Trophoblast cell (in vitro differentiated cells and primary cell): ENCODE measurements at regions not wholly inside any gene's neighbourhood (a gene's known extent, or its start where the extent isn't known, plus 50 kb on each side); places are given as distances from the start of the nearest gene placed in this dataset.

Experiments
- DNase-seq, 2 donors: peaks; one replicate each; pipeline ENCODE4 v3.0.0-alpha.2; 2016
- H2AFZ ChIP-seq: 2 replicates; pipeline ENCODE4 v1.6.1; 2013; ENCODE audit warnings: low read length, moderate library complexity, mild to moderate bottlenecking; ENCODE audit not compliant: insufficient read depth, poor library complexity
- H2AK5ac ChIP-seq: 2 replicates; pipeline ENCODE4 v1.6.1; 2013; ENCODE audit warnings: mild to moderate bottlenecking, low read length
- H2BK120ac ChIP-seq: 2 replicates; pipeline ENCODE4 v1.6.1; 2013; ENCODE audit warnings: low read length, mild to moderate bottlenecking, moderate library complexity; ENCODE audit not compliant: insufficient read depth, poor library complexity
- H2BK12ac ChIP-seq: 2 replicates; pipeline ENCODE4 v1.6.1; 2013; ENCODE audit warnings: mild to moderate bottlenecking, low read length, moderate library complexity
- H2BK5ac ChIP-seq: 2 replicates; pipeline ENCODE4 v1.6.1; 2013; ENCODE audit warnings: low read length, low read depth, moderate library complexity, mild to moderate bottlenecking; ENCODE audit not compliant: poor library complexity
- H3K14ac ChIP-seq: 2 replicates; pipeline ENCODE4 v1.6.1; 2013; ENCODE audit warnings: mild to moderate bottlenecking, low read length
- H3K18ac ChIP-seq: 2 replicates; pipeline ENCODE4 v1.6.1; 2013; ENCODE audit warnings: mild to moderate bottlenecking, low read length
- H3K23ac ChIP-seq: 2 replicates; pipeline ENCODE4 v1.6.1; 2013; ENCODE audit warnings: low read length
- H3K27ac ChIP-seq: 2 replicates; pipeline ENCODE4 v1.5.1; 2013; ENCODE audit warnings: low read depth, mild to moderate bottlenecking, inconsistent platforms, low read length, moderate library complexity
- H3K27me3 ChIP-seq: 2 replicates; pipeline ENCODE4 v1.6.1; 2013; ENCODE audit warnings: inconsistent platforms, mild to moderate bottlenecking, low read length, moderate library complexity; ENCODE audit not compliant: insufficient read depth
- H3K36me3 ChIP-seq, 2 experiments: 1 replicate in 1 of 2; 2 replicates in 1 of 2; pipeline ENCODE4 v1.6.1; 2013; ENCODE audit warnings: low read length in 2 of 2, mild to moderate bottlenecking in 2 of 2, moderate library complexity in 1 of 2; ENCODE audit not compliant: insufficient read depth in 2 of 2, control insufficient read depth in 1 of 2
- H3K4ac ChIP-seq: 2 replicates; pipeline ENCODE4 v1.6.1; 2013; ENCODE audit warnings: low read depth, mild to moderate bottlenecking, low read length, moderate library complexity
- H3K4me1 ChIP-seq, 2 experiments: 1 replicate in 1 of 2; 2 replicates in 1 of 2; pipeline ENCODE4 v1.6.1; 2013; ENCODE audit warnings: low read length in 2 of 2, mild to moderate bottlenecking in 2 of 2, moderate library complexity in 1 of 2; ENCODE audit not compliant: insufficient read depth in 2 of 2, control insufficient read depth in 1 of 2
- H3K4me2 ChIP-seq: 2 replicates; pipeline ENCODE4 v1.6.1; 2013; ENCODE audit warnings: inconsistent platforms, mild to moderate bottlenecking, low read length, moderate library complexity
- H3K4me3 ChIP-seq: 2 replicates; pipeline ENCODE4 v1.5.1; 2013; ENCODE audit warnings: mild to moderate bottlenecking, low read depth, low read length, inconsistent platforms
- H3K79me1 ChIP-seq: one replicate; pipeline ENCODE4 v1.6.1; 2013; ENCODE audit warnings: low read length
- H3K79me2 ChIP-seq: 2 replicates; pipeline ENCODE4 v1.6.1; 2013; ENCODE audit warnings: low read length, mild to moderate bottlenecking; ENCODE audit not compliant: control insufficient read depth, insufficient read depth, poor library complexity
- H3K9ac ChIP-seq: 2 replicates; pipeline ENCODE4 v1.6.1; 2013; ENCODE audit warnings: mild to moderate bottlenecking, low read length
- H3K9me3 ChIP-seq: 2 replicates; pipeline ENCODE4 v1.6.1; 2013; ENCODE audit warnings: low read depth, mild to moderate bottlenecking, control low read depth, inconsistent platforms, low read length; ENCODE audit not compliant: insufficient read depth
- H4K12ac ChIP-seq: 2 replicates; pipeline ENCODE4 v1.6.1; 2013; ENCODE audit warnings: low read depth, mild to moderate bottlenecking, low read length, moderate library complexity
- H4K8ac ChIP-seq: 2 replicates; pipeline ENCODE4 v1.6.1; 2013; ENCODE audit warnings: low read depth, mild to moderate bottlenecking, low read length, moderate library complexity
- H4K91ac ChIP-seq: one replicate; pipeline ENCODE4 v1.6.1; 2013; ENCODE audit warnings: low read depth, mild to moderate bottlenecking, low read length, moderate library complexity
- WGBS: extraction: QIAGEN DNeasy Blood & Tissue Kit; methylation state at CpG from one replicate; pipeline ENCODE4 v1.1.7; 2013; ENCODE audit warnings: missing lambda C conversion rate; ENCODE audit not compliant: insufficient read length, insufficient coverage; ENCODE audit errors: extremely low coverage; 5-methylcytosine and 5-hydroxymethylcytosine counted together

DNA sequence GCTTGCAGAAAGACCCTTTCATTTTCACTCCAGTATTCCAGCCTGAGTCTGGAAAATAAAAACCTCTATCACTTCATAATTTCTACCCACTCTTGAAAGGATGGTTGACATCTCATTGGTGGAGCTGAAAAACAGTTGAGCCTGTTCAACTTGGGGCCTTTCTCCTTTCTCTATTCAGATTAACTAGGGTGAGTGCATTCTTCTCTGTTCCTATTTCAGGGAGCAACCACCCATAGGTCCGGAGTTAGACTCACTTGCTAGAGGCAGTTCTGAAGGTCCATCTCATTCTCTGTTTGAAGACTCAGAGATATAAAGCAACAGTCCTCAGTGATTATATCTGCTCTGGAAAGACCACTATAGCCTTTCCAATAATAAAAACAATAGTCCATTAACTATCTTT, 167.9 kb upstream of the SPOPL start:
- Histone ChIP-seq H3K79me2 (peaks cover 2% of the 10 kb centered on the region), H3K79me1 (peaks cover 14% of the 10 kb centered on the region), H4K8ac (no peak overlapping the region), H3K27me3 (no peaks in the 10 kb centered on the region), H3K4ac (peak overlapping the region; percentile 83), H3K23ac (no peak overlapping the region), H2AK5ac (no peak overlapping the region), H3K4me1 (peaks cover 7 to 11% of the 10 kb centered on the region in 2 experiments), H3K36me3 (no peaks in the 10 kb centered on the region), H4K91ac (peak overlapping the region; percentile 88), H3K18ac (no peak overlapping the region), H4K12ac (no peak overlapping the region), H3K9me3 (no peaks in the 10 kb centered on the region), H2AFZ (no peak overlapping the region), H3K4me3 (no peak overlapping the region), H3K4me2 (no peak overlapping the region), H2BK5ac (peak overlapping the region; percentile 42), H3K9ac (no peak overlapping the region), H3K27ac (peak overlapping the region; percentile 61), H3K14ac (no peak overlapping the region), H2BK120ac (peak overlapping the region; percentile 41), H2BK12ac (peak overlapping the region; percentile 93)
- DNase-seq, result no peak
- no CpG with 5 or more reads among the region's 1 CpG for WGBS

DNA sequence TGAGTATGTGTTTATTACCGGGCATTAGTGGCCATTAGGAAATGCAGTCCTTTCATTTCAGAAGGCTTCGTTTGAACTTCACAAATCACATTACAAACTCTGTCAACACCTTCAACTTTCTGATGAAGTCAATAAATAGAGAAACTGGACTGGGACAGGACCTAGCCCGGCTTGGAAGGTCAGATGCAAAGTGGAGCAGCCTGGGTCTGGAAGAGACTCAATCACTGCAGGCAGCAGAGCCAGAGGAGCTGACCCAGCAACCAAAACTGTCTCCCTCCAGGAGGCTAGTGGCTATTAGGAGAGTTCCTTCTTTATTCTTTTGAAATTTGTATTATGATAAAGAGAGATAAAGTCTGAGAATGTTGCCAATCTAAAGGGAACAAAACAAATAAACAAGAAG, 167.2 kb upstream of the SPOPL start:
- Histone ChIP-seq H2BK120ac (peak overlapping the region; percentile 99), H3K36me3 (no peaks in the 10 kb centered on the region), H3K4me2 (no peak overlapping the region), H4K91ac (peak overlapping the region; percentile 93), H3K14ac (peak overlapping the region; percentile 93), H3K79me2 (peaks cover 2% of the 10 kb centered on the region), H3K9me3 (no peaks in the 10 kb centered on the region), H3K18ac (peak overlapping the region; percentile 80), H4K8ac (peak overlapping the region; percentile 80), H3K9ac (no peak overlapping the region), H2BK12ac (peak overlapping the region; percentile 100), H3K79me1 (peaks cover 14% of the 10 kb centered on the region), H3K4me3 (no peak overlapping the region), H3K27me3 (no peaks in the 10 kb centered on the region), H3K23ac (no peak overlapping the region), H3K4me1 (peaks cover 7 to 11% of the 10 kb centered on the region in 2 experiments), H3K27ac (peak overlapping the region; percentile 90), H3K4ac (peak overlapping the region; percentile 84), H4K12ac (no peak overlapping the region), H2AFZ (no peak overlapping the region), H2BK5ac (peak overlapping the region; percentile 93), H2AK5ac (peak overlapping the region; percentile 79)
- no peak for DNase-seq
- WGBS, result no CpG with 5 or more reads among the region's 3 CpGs

DNA sequence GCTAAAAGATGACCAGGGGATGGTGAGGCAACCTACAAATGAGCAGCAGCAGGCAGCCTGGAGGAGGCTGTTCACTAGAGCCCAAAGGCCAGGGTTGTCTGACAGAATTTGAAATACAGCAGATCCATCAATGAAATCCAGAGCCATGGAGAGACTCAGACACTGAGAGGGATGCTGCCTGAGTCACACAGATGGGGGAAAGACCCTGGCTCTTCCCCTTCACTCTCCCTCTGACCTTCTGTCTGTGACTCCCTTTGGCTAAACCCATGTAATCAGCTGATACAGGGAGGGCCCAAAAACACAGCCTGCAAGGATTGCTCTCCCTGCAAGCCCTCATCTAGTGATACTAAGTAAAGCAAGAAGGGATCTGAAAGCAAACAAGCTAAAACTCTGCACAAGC, 166.5 kb upstream of the SPOPL start:
- H3K18ac ChIP-seq, result no peak overlapping the region
- H2BK12ac ChIP-seq, result no peak overlapping the region
- no peak overlapping the region for H4K12ac ChIP-seq
- H3K79me1 ChIP-seq, result peaks cover 14% of the 10 kb centered on the region
- H2AFZ ChIP-seq, result no peak overlapping the region
- H3K79me2 ChIP-seq, result peaks cover 2% of the 10 kb centered on the region
- H3K27ac ChIP-seq, result peak overlapping the region; percentile 67
- no peak overlapping the region for H4K91ac ChIP-seq
- no peak overlapping the region for H2BK5ac ChIP-seq
- H2BK120ac ChIP-seq, result no peak overlapping the region
- no peak overlapping the region for H3K23ac ChIP-seq
- no peak overlapping the region for H3K9ac ChIP-seq
- H3K4ac ChIP-seq, result no peak overlapping the region
- no peaks in the 10 kb centered on the region for H3K36me3 ChIP-seq
- no peaks in the 10 kb centered on the region for H3K9me3 ChIP-seq
- H3K14ac ChIP-seq, result no peak overlapping the region
- no peaks in the 10 kb centered on the region for H3K27me3 ChIP-seq
- no peak overlapping the region for H3K4me3 ChIP-seq
- no peak overlapping the region for H3K4me2 ChIP-seq
- H4K8ac ChIP-seq, result no peak overlapping the region
- no peak for DNase-seq
- H2AK5ac ChIP-seq, result no peak overlapping the region
- H3K4me1 ChIP-seq, result peaks cover 7 to 11% of the 10 kb centered on the region in 2 experiments

DNA sequence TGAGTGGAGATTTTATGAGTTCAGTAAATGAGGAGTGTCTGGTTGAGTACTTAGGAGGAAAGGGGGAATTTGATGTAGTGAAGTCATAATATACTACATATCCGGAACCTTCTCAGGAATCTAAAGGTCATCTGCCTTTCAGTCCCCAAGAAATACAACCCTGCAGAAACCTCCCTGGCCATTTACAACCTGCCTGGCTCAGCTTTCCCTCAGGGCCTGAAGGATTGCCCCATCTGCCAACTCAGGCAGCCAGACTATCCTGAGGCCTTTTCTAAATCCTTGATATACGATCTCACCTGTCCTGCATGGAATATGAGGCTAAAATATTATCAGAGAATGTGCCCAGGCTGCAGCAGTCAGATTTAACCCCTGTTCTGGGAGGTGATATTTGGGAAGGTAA, 165.4 kb upstream of the SPOPL start:
- no CpG with 5 or more reads among the region's 2 CpGs for WGBS

More for the DNA sequence above, 165.4 kb upstream of the SPOPL start:
- Histone ChIP-seq H3K4me1 (peaks cover 7 to 8% of the 10 kb centered on the region in 2 experiments), H3K79me1 (peaks cover 10% of the 10 kb centered on the region), H3K4me3 (no peak overlapping the region), H2BK5ac (peak overlapping the region; percentile 77), H3K9ac (no peak overlapping the region), H2BK12ac (peak overlapping the region; percentile 41), H4K12ac (no peak overlapping the region), H3K79me2 (peaks cover 2% of the 10 kb centered on the region), H3K27me3 (no peaks in the 10 kb centered on the region), H3K4ac (no peak overlapping the region), H2AK5ac (no peak overlapping the region), H4K91ac (peak overlapping the region; percentile 63), H3K23ac (no peak overlapping the region), H3K27ac (peak overlapping the region; percentile 90), H3K4me2 (no peak overlapping the region), H3K36me3 (no peaks in the 10 kb centered on the region), H2AFZ (no peak overlapping the region), H3K9me3 (no peaks in the 10 kb centered on the region), H3K14ac (peak overlapping the region; percentile 9), H3K18ac (no peak overlapping the region), H2BK120ac (peak overlapping the region; percentile 79), H4K8ac (peak overlapping the region; percentile 1)
- peak; percentile 6 to 34 for DNase-seq
